GM12892 (cell line): ENCODE measurements at regions not wholly inside any gene's neighbourhood (a gene's known extent, or its start where the extent isn't known, plus 50 kb on each side); places are given as distances from the start of the nearest gene placed in this dataset.
"Not testable (repeated sequence)": the region's sequence is repeated elsewhere in the genome, so short reads cannot be mapped to it uniquely, and the experiment has no call there.

Experiments used
- POLR2A ChIP-seq: IDR thresholded peaks from 2 replicates; pipeline ENCODE4 v1.6.1; 2011; ENCODE audit warnings: low read depth, low read length, control low read depth
- POLR2AphosphoS5 ChIP-seq: IDR thresholded peaks from 2 replicates; pipeline ENCODE4 v1.6.1; 2011; ENCODE audit warnings: low read depth, low read length, control low read depth

- not testable (repeated sequence) for TF ChIP-seq POLR2A, POLR2AphosphoS5
Observed at GRCh38 chr7:39796947-39797346, 153.1 kb upstream of the CDK13 start.
